KG1 (cell line): ENCODE measurements at regions not wholly inside any gene's neighbourhood (a gene's known extent, or its start where the extent isn't known, plus 50 kb on each side); places are given as distances from the start of the nearest gene placed in this dataset.
"Not testable (repeated sequence)": the region's sequence is repeated elsewhere in the genome, so short reads cannot be mapped to it uniquely, and the experiment has no call there.

Experiments used
- DNase-seq: peaks from one replicate; lab custom pipeline; 2025; lab: John Stamatoyannopoulos, UW

DNA sequence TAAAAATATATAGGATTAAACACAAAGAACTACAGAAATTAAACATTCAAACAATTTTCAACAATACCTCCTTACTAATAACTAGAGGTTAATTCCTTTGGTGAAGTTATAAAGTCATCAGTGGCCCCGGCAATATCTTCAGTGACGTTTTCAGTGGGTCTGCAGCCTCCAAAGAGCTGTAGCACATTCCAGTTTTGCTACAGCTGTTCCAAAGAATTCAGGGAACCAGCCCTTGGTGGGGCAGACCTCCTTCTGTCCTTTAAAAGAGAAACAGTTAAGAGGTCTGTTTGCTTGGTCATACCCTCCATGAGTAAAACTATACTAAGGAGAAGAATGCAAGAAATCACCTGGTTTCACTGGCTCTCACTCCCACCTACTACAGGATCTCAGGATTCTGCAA lies 99.2 kb upstream of the ZDHHC17 start:
- DNase-seq, result no peak

DNA sequence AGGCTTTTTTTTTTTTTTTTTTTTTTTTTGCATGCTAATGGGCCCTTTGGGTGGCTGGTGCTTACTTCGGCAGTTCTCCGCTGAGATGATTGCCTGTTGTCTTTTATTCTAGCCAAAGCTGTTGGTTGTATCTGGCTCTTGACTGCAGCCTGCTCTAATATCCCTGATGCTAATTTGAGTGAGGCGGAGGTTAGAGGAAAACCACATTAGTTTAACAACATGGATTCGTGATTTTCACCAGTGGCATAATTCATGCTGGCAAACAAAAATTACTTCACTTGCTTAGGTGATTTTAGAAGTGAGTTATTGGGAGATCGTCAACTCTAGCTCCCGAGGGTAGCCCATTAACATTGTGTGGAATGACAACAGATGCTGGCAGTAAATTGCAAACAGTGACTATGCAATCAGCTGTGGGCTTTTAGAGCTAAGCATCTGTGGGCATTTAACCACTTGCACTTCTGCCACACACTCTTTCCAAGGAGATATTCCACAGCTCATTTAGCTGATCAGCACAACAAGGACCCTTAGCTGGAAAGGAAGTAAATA lies 97.6 kb upstream of the ZDHHC17 start:
- DNase-seq, result no peak

DNA sequence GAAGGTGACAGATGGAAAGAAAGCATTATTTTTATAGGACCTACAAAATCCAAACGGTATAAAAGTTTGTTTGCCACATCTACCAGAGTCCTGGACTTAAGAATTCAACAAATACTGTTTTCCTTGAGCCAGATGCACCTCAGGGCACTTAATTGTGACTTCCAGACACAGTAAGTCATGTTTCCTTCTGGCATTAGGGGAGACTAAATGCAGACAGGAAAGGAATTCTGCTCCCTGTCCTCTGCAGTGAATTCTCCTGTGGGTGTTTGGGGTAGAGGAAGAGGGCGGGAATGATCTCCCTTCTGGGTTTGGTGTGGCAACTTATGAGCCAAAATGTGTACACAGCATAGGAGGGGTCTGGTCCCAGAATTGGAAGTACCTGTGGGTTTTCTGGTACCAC lies 93.9 kb upstream of the ZDHHC17 start:
- no peak for DNase-seq

DNA sequence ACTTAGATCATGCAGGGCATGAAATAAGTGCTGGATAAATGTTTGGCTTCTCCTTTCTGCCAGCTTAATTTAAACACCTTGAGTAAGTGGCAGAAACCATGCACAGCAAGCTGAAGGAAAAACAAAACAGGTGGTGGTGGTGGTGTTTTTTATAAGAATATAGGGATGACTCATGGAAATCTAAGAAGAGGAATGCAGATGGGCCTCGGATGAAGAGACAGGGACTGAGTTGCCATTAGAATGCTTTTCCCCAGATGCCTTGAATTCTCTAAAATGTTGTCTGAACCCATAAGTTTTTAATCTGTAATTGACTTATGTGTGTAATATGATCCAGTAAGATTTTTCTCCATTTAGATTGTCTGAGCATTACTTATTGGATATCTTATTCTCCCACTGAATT lies 93.1 kb upstream of the ZDHHC17 start:
- DNase-seq, result no peak

DNA sequence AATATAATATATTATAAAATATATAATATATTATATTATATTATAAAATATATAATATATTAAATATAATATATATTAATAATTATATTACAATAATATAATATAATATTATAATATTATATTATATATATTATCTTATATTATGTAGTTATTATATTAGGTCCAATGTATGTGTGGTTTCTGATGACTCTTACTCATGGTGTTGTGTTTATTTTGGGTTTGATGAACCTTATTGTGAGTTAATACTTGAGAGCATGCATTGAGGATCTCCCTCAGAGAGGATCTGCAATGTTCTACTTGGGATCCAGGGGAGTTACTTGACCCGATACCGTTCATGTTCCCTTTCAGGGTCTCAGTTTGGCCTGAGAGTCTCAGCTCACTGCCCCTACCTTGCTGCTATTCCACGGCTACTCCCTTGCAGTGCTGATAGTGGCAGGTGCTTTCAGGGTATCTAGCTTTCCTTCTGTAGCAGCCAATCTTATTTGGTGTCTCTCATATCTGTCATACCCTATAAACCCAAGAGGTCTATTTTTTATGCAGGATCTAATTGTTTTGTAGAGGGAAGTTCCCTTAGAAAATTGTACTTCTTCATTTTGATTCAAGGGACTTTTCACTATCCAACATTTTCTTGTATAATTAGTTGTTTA lies 89.1 kb upstream of the ZDHHC17 start:
- DNase-seq, result no peak

DNA sequence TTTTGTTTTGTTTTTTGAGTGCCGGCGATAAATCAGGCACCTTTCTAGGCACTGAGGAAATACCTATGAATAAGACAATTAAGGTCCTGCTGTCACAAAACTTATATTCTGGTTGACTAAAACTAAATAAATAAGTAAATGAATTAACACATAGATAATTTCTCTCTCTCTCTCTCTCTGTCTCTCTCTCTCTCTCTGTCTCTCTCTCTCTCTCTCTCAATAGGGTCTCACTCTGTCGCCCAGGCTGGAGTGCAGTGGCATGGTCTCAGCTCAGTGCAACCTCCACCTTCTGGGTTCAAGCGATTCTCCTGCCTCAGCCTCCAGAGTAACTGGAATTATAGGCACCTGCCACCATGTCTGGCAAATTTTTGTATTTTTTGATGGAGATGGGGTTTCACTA lies 87.7 kb upstream of the ZDHHC17 start:
- DNase-seq, result not testable (repeated sequence)

DNA sequence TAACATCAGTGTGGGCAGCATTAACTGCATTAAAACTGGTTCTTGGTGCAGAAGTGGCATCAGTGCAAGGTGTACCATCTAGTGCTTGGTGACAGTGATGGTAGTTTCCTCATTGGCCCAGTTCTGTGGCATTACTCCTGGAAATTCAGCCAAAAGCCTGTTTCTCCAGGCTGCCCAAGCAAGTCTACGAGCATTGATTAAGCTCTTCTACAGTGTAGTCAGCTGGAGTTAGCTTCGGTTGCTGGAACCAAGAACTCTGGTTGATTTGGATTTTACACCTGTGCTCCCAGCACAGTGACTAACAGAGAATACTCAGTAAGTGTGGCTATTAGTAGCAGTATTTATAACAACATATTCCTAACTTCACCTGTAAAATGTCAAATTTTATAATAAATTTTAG lies 84.9 kb upstream of the ZDHHC17 start:
- DNase-seq, result no peak

DNA sequence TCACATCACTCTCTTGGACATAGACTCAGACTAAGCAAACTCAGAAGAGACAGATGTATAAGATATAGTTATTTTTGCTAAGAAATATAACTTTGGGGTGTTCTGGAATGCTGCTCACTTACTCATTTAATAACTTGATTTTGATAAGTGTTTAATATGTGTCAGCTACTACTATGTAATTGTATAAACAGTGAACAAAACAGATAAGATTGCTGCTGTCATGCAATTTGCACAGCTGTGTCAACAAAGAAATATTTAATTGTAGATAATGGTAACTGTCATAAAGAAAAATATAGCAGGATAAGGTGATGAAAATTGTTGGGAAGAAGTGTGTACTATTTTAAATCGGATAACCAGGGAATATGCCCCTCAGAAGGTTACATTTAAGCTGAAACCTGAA lies 84.1 kb upstream of the ZDHHC17 start:
- no peak for DNase-seq

DNA sequence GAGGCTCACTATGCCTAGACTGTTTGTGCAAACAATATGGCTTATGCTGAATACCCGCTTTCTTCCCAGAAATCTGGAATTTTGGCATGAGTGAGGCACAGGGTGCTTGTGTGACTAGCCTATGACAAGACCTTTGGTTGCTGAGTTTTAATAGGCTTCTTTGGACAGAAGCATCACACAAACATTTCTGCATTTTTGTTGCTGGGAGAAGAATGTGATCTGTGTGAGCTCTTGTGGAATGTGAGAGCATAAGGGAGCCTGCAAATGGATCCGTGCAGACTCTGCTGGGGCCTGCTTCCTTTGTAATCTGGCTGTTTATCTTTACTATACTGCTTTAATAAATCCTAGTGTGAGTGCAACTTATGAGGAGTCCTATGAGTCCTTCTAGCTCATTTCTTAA lies 83.0 kb upstream of the ZDHHC17 start:
- no peak for DNase-seq

DNA sequence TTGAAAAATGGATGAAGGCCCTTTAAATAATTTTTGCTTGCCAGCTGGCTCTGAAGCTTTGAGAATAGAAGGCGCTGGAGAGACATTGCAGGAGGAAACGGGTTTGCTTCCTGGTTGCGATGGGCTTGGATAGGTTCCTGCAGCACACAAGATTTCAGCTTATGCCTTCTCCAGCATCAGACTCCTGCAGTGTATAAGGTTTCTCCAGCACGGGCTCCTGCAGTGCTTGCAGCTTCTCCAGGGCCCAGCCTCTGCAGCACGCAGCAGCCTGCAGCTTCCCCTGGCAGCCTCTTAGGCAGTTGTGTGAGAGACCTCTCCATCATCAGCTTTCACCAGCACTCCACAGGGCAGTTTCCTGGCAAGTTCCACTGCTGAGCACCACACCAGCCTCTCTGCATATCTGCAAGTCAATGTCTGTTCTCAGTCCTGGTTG lies 78.7 kb upstream of the ZDHHC17 start:
- DNase-seq, result no peak

DNA sequence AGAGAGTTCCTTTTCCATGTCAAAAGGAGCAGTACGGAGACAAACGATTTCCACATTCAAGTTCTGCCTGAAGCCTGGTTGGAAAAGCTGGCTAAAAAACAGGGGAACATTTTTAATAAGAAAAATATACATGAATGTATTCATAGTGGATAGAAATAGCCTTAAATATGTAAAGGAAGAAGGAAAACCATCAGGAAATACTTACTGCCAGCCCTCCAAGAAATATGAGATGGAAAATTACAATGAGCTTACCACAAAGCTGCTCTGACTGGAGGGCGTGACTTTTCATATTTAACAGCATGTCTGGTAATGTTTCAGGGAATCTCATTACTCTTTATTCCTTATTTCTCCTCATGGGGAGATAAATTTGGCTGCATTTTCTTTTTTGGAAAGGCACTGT lies 75.9 kb upstream of the ZDHHC17 start:
- no peak for DNase-seq

DNA sequence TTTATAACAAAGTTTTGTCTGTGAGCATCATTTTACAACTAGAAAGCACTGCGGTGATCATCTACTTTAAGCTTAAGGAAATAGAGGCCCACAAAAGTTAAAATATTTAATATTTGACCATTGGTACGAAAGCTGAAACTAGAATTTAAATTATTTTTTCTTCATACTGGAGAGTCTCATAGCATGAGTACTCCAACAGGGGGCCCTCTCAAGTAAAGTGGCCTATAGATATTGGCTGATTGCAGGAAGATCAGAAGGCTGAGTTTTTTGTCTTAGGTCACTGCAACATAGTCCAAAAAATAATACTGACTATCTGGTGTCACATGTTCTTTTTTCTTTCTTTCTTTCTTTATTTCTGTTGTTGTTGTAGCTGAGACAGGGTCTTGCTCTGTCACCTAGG lies 75.3 kb upstream of the ZDHHC17 start:
- no peak for DNase-seq

DNA sequence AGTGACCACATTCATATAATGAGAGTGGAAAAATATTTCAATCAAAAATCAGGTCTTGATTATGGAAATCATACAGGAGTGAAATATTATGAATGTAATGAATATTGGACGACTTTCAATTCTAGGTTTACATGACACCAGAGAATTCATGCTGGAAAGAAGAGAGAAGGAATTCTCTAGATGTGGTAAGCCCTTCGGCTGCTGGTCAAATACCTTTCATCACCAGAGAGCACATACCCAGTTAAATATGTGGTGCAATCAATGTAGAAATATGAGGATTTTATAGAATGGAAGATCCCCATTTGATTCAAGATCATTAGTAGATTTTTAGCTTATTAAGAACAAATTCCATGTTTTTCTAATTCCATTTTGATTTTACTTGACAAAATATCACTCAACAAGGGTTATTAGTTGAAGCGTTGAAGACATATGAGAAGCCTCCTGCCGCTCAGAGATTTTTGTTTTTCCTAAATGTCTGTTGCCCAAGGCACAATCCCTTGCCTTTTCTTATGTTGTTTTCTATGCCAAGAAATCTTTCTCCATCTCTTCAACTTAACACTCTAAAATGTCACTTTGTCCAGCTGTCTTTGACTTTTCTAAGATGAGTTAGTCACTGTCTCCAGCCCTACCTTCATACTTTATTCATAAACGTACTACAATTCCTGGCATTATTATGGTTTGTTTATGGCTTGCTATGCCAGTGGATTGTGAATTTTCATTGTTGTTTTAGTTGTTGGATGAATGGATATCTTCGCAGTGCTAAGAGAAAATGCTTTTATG lies 72.8 kb upstream of the ZDHHC17 start:
- DNase-seq, result no peak

DNA sequence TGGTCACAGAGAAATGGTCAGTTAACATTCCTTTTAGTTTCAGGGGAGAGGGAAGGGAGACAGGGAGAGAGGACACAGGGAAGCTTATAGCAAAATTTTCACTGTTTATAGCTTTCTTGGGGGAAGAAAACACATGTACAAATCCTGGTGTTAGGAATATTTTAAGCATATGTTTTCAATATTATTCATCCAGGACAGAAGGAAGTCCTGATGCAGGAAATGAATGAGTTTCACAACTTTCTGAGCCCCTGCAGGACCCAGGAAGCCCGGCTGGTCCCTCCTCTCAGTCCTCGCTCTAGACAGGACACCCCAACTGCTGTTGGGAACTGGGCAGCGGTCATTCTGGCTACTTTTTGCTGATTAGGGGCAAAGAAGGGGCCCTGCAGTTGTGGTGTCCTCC lies 71.1 kb upstream of the ZDHHC17 start:
- DNase-seq, result no peak

DNA sequence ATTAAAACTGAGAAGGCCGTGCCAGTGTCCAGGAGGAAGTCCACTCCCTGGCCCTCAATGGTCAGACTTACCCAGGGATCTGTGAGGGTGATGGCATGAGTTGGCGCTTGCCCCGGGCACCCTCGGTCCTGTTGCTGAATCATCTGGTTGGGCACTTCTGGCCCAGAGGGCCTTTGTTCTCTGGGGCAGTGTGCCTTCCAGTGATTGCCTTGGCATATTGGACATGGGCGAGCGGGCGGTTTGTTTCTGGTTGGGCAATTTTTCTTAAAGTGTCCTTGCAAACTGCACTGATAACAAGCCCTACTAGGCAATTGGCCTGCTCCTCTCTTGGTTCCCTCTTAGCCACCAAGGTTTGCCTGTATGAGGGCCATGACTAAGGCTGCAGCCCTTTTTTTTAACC lies 69.5 kb upstream of the ZDHHC17 start:
- DNase-seq, result no peak

DNA sequence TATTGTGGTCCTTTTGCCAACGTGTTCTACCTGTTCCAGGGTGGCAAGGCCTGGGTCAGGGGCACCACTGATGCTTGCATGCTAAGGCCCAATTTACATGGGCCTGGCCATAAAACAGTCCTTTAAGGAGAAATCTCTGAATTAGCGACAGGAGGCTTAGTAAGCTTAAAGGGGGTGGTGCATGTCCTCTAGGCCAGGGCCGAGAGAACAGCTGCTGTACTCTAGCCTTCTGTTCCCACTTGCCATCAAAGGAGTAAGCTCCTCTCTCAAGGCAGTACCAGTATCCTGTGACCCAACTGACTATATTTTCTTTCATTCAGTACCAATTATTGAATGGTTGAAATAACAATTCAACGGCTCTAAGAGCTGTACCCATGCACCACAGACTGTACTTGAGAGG lies 67.7 kb upstream of the ZDHHC17 start:
- no peak for DNase-seq

DNA sequence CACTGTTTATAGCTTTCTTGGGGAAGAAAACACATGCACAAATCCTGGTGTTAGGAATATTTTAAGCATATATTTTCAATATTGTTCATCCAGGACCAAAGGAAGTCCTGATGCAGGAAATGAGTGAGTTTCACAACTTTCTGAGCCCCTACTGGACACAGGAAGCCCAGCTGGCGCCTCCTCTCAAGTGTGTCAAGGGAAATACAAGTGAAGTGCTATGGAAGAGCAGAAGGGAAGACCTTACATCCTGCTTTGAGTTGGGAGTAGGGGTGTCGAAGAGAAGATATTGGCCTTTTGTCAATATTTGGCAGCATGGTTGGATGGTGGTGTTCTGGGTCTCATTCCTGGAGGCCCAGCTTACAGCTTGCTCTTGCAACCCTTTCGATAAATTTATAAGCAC lies 66.1 kb upstream of the ZDHHC17 start:
- no peak for DNase-seq

DNA sequence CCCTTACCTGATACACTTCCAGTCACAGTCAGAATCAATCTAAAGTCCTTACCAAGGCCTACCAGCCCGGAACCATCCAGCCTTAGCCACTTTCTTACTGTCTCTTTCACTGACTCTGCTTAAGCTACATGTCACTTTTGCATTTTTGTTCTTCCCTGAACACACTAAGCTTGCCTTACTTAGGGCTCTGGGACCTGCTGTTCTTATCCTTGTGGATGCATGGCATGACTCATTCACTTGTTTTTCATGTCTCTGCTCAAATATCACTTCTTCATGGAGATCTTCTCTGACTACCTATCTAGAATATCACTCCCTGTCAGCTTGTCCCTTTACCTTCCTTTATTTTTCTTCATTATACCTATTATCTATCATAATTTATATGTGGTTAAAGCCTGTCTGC lies 65.6 kb upstream of the ZDHHC17 start:
- no peak for DNase-seq

DNA sequence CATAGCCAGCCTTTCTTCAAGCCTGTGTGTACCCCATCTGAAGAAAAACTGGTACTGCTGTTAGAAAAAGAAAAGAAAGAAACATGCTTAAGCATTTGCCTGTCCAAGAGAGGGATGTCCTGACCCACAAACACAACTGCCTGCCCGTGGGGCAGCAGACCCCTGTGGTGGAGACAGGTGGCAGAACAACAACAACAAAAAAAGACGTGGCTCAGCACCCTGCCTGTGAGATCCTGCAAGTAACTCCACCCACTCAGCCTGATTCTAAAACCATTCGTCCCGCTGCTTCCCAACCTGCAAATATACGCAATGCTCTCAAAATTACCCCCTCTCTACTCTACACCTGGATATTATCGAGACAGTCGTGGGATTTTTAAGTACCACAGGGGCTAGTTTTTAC lies 64.9 kb upstream of the ZDHHC17 start:
- DNase-seq, result no peak

DNA sequence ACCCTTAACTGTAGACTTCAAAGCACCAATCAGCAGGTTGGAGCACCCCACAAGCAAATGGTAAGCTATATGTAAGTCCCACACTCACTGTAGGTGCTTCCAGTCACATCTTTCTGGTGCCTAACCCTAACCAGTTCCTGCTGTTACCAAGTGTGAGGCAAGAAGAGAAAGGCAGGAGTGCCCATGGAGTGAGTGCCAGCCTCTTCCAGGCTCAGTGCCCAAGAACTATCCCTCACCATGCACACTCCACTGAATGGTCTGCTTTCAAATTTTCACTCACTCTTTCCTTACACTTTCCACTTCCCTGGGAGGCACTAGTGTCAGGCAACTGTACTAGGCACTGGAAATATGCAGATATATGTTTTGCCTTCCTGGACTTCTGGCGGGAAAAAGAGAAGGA lies 62.2 kb upstream of the ZDHHC17 start:
- DNase-seq, result no peak

DNA sequence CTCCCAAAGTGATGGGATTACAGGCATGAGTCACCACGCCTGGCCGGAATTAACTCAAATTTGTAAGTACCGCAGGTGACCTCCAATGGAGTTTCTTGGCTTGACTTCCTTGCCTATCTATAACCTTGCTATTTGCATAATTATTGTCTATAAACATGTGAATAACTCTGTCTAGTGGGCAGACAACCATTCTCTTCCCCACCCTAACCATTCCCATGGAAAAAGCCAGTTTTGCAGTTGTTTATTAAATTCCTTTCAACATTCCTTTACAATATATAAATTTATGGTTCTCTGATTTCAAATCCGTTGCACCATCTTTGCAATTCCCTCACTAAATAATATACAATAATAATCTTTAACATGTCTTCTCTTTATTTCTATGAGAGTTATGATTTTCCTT lies 61.0 kb upstream of the ZDHHC17 start:
- no peak for DNase-seq

DNA sequence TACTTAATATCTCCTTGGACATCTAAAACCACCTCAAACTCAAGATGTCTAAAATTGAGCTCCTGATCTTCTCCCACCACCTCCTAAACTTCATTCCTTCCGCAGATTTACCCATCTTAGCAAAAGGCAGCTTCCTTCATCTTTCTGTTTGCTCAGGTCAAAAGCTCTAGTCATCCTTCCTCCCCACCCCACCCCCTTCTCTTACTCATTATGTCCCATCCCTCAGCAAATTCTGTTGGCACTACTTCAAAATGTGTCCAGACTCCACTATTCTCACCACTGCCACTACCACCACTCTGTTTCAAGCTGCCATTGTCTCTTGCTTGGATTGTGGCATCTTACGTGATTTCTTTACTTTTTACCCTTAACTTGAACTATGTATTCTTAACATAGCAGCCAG lies 59.2 kb upstream of the ZDHHC17 start:
- no peak for DNase-seq

DNA sequence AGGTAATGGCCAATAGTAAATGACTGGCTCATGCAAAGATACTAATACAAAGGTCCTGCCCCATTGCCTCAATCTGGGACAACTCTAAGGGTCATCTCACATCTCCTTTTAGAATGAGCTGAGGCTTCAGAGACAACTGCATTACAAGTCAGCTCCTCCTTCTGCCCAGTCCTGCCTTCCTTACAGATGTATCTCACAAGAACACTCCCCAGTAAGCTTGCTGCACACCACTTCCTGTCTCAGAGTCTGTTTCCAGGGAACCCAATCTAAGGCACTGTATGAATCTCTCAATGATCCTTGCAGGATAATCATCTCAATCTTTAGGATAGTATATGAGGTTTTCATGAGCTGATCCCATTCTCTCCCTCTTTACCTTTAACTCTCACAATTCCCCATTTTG lies 57.8 kb upstream of the ZDHHC17 start:
- DNase-seq, result no peak

DNA sequence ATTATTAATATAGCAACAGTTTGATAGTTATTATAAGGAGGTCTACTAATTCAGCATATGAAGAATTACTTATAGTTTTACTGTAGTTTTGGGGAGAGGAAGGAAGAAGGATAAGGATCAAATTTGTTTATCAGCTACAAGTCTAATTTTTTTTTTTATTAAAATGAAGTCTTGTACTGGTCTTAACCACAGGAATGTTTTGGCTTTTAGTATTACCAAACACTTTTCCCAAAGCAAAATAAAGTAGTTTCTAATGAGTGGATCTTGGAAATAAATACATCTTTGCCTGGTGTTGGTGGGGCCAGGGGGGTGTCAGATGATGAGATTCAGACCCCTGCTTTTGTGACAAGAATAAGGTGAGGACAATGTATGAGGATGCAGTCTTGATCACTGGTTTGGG lies 57.2 kb upstream of the ZDHHC17 start:
- no peak for DNase-seq
